Heart left ventricle (tissue), 16 donors: ENCODE measurements at regions not wholly inside any gene's neighbourhood (a gene's known extent, or its start where the extent isn't known, plus 50 kb on each side); places are given as distances from the start of the nearest gene placed in this dataset.
A peak's percentile ranks its signal among the peaks of the same experiment; 100 is the strongest.

Experiments used
- ATAC-seq, 4 donors: fragments of 200-7000 bp; cut with Tn5 transposase; one replicate each; pipeline ENCODE4 v1.9.1; 2020 to 2022; ENCODE audit warnings: moderate library complexity in 4 of 4, mild to moderate bottlenecking in 3 of 4, moderate number of reproducible peaks in 1 of 4
- DNase-seq, 5 donors: peaks; one replicate each; pipeline ENCODE4 v3.0.0-alpha.2; 2020
- H3K27ac ChIP-seq, 12 donors: fragments of 200-600 bp; sonication (generic) in 4 of 12; one replicate each; pipeline versions ENCODE4 v1.5.0 to v1.8.0; 2016 to 2022; ENCODE audit warnings: mild to moderate bottlenecking in 2 of 12
- H3K27me3 ChIP-seq, 9 donors: fragments of 200-600 bp; sonication (generic) in 2 of 9; one replicate each; pipeline versions ENCODE4 v1.5.1 to v1.8.0; 2016 to 2022; ENCODE audit warnings: mild to moderate bottlenecking in 3 of 9
- H3K36me3 ChIP-seq, 9 donors: fragments of 200-600 bp; sonication (generic) in 2 of 9; one replicate each; pipeline versions ENCODE4 v1.5.0 to v1.8.0; 2018 to 2022; ENCODE audit warnings: mild to moderate bottlenecking in 2 of 9
- H3K4me1 ChIP-seq, 12 donors: fragments of 200-600 bp; sonication (generic) in 4 of 12; one replicate each; pipeline versions ENCODE4 v1.5.0 to v1.8.0; 2016 to 2022; ENCODE audit warnings: mild to moderate bottlenecking in 3 of 12
- H3K4me3 ChIP-seq, 12 donors: fragments of 200-600 bp; sonication (generic) in 4 of 12; one replicate each; pipeline versions ENCODE4 v1.5.0 to v1.8.0; 2017 to 2022; ENCODE audit warnings: mild to moderate bottlenecking in 9 of 12, moderate library complexity in 4 of 12
- H3K9me3 ChIP-seq, 12 donors: fragments of 200-600 bp; sonication (generic) in 4 of 12; one replicate each; pipeline versions ENCODE4 v1.5.0 to v1.8.0; 2016 to 2022; ENCODE audit warnings: mild to moderate bottlenecking in 1 of 12
- POLR2A ChIP-seq, 2 donors: fragments of 450-650 bp; IDR thresholded peaks; one replicate each; pipeline ENCODE4 v1.6.1; 2017; ENCODE audit warnings: antibody characterized with exemption in 2 of 2, mild to moderate bottlenecking in 2 of 2, moderate library complexity in 2 of 2
- WGBS, 4 donors: extraction: QIAGEN DNeasy Blood & Tissue Kit in 2 of 4; methylation state at CpG; one replicate each; pipeline versions ENCODE4 v1.1.5 to v1.1.7; 2013 to 2018; 5-methylcytosine and 5-hydroxymethylcytosine counted together
- intact Hi-C, 10 donors: fragments of 100-400 bp; cut with DNase I; formaldehyde crosslinking; loops; one replicate each; pipeline versions ENCODE4 v1.11.1 to v1.14.2; 2022
- TF ChIP-seq, protein P1 (sequence below), 12 donors: fragments of 200-600 bp; sonication (generic) in 4 of 12; IDR thresholded peaks; one replicate each; pipeline versions ENCODE4 v1.5.0 to v1.8.0; 2018 to 2022; ENCODE audit warnings: antibody characterized with exemption in 12 of 12, mild to moderate bottlenecking in 5 of 12
- donor health status: ischemic (EF 13 %, LVEDD 7.1; RV severe dilation, severe dysfunction).
- donor health status: healthy with polysubstance abuse.
- donor health status: DM: no; HTN: yes; CAD: no.
- donor health status: DM: no; HTN: no; CAD: no.
- donor health status: ischemic (EF 25% LVEDD 6.9; RV normal size, moderate dysfunction).
- donor health status: ischemic (EF 25% LVEDD 5.7; RV mildly dilated, moderate dysfunction).
- donor health status: healthy.
- donor health status: DM: yes; HTN: yes; CAD: no.
- donor health status: ischemic (EF 35%, LVEDD 5.7; RV mildly dilated, moderate dysfunction).
- donor health status: nonischemic (EF 11% LVEDD 7.7; RV severe dilation, severe dysfunction).
- donor health status: DM: yes; HTN: yes; CAD: no.
- donor health status: PGD.
- donor health status: ischemic (EF 29% LVEDD 5.4; RV normal size, mild dysfunction).
- donor health status: nonischemic (EF 23%, LVEDD 6.1; RV moderate dilation, normal function).

DNA sequence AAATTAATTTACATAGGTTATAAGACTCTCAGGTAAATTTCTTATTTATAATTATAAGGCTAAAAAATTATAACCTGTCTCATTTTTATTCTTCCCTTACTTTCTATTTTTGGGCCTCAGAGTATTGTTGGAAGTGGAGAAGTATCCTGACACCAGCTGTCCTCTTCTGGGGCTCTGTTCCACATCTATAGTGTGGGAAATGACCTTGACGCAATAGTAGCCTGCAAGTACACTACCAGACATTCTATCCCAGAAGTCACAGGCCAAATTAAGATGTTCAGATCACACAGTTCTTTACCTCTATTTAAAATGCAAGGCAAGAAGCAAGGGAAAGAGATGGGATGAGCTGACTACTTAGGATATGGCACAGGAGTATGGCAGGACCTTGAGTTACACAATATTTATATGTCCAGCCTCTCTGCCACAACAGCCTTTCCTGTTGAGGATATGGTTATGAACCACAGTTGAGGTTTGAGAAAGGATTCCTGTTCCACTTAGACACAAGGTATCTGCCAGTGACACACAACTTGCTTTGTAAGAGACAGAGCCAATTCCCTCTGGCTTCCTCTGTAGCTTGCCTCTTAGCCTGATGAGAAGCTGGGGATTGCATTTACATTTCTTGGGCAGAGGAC, 158.0 kb upstream of the IL12A start:
- Histone ChIP-seq H3K9me3 (no peaks in the 10 kb centered on the region), H3K27me3 (no peaks in the 10 kb centered on the region), H3K27ac (peak overlapping the region in 11 of 12 donors; percentile 4 to 71 (median 51)), H3K36me3 (no peaks in the 10 kb centered on the region), H3K4me3 (no peak overlapping the region), H3K4me1 (peaks cover 0 to 44% (median 17%) of the 10 kb centered on the region in 12 donors)
- DNase-seq (no peak), ATAC-seq (peak; percentile 65 to 85 (median 74))
- 42 to 60% (median 48%) methylated on average over 1 of the region's 1 CpG for WGBS, 4 donors
- TF ChIP-seq, protein P1, sequence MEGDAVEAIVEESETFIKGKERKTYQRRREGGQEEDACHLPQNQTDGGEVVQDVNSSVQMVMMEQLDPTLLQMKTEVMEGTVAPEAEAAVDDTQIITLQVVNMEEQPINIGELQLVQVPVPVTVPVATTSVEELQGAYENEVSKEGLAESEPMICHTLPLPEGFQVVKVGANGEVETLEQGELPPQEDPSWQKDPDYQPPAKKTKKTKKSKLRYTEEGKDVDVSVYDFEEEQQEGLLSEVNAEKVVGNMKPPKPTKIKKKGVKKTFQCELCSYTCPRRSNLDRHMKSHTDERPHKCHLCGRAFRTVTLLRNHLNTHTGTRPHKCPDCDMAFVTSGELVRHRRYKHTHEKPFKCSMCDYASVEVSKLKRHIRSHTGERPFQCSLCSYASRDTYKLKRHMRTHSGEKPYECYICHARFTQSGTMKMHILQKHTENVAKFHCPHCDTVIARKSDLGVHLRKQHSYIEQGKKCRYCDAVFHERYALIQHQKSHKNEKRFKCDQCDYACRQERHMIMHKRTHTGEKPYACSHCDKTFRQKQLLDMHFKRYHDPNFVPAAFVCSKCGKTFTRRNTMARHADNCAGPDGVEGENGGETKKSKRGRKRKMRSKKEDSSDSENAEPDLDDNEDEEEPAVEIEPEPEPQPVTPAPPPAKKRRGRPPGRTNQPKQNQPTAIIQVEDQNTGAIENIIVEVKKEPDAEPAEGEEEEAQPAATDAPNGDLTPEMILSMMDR (IDR thresholded peaks at IDR 0.05), result no peak
- no peak for TF ChIP-seq POLR2A (IDR thresholded peaks at IDR 0.05)
- intact Hi-C loops, result loop anchor here in 4 of 10 donors (5.0 to 10.0 kb wide), 3 partner anchors 52 to 157 kb away; partner anchors contain the start of gene IL12A (in 1 of the 4)

DNA sequence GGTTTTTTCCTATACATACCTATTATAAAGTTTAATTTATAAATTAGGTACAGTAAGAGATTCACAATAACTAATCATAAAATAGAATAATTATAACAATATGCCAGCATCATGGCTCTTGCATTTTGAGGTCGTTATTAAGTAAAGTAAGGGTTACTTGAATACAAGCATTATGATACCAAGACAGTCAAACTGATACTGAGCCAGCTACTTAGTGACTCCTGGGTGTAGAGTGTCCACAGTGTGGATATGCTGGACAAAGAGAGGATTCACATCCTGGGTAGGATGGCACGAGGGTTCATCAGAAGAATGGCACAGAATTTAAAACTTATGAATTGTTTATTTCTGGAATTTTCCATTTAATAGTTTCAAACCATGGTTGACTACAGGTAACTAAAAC, 157.2 kb upstream of the IL12A start:
- DNase-seq (no peak), ATAC-seq (no peak)
- TF ChIP-seq, protein P1 (IDR thresholded peaks at IDR 0.05), result no peak
- no peak for TF ChIP-seq POLR2A (IDR thresholded peaks at IDR 0.05)
- intact Hi-C loops, result loop anchor here in 4 of 10 donors (5.0 to 10.0 kb wide), 3 partner anchors 51 to 156 kb away; partner anchors contain the start of gene IL12A (in 1 of the 4)
- no peaks in the 10 kb centered on the region for H3K9me3 ChIP-seq
- peaks cover 0 to 46% (median 22%) of the 10 kb centered on the region in 12 donors for H3K4me1 ChIP-seq
- no peaks in the 10 kb centered on the region for H3K27me3 ChIP-seq
- H3K4me3 ChIP-seq, result no peak overlapping the region
- no peaks in the 10 kb centered on the region for H3K36me3 ChIP-seq
- WGBS, 4 donors, result 86 to 96% (median 91%) methylated on average over 2 of the region's 2 CpGs
- H3K27ac ChIP-seq, result peak overlapping the region in 3 of 12 donors; percentile 12 to 61 (median 51)

DNA sequence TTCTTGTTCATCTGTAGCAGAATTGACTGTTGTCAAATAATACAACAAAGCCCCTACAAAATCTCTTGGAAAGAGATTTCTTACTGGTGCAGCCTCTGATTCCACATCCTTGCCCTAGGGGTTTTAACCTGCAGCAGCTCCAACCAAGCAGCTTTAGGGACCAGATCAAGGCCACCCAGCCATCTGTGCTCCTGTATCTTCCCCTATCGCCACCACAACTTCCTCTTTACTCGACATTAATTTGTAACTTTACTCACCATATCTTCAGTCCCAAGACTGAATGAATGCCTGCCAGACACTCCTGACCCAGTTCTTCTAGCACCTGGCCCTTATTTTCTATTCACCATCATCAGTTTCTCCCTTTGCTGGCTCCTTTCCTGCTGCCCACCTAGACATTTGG, 156.6 kb upstream of the IL12A start:
- DNase-seq, result no peak
- no peak for TF ChIP-seq POLR2A (IDR thresholded peaks at IDR 0.05)
- TF ChIP-seq, protein P1 (IDR thresholded peaks at IDR 0.05), result no peak
- no peak overlapping the region for H3K4me3 ChIP-seq
- ATAC-seq, result no peak
- intact Hi-C loops, result loop anchor here in 4 of 10 donors (5.0 to 10.0 kb wide), 3 partner anchors 50 to 155 kb away; partner anchors contain the start of gene IL12A (in 1 of the 4)
- no peaks in the 10 kb centered on the region for H3K36me3 ChIP-seq
- no peaks in the 10 kb centered on the region for H3K27me3 ChIP-seq
- 45 to 62% (median 50%) methylated on average over 2 of the region's 2 CpGs for WGBS, 4 donors
- H3K9me3 ChIP-seq, result no peaks in the 10 kb centered on the region
- H3K27ac ChIP-seq, result no peak overlapping the region
- H3K4me1 ChIP-seq, result peaks cover 0 to 52% (median 26%) of the 10 kb centered on the region in 12 donors

DNA sequence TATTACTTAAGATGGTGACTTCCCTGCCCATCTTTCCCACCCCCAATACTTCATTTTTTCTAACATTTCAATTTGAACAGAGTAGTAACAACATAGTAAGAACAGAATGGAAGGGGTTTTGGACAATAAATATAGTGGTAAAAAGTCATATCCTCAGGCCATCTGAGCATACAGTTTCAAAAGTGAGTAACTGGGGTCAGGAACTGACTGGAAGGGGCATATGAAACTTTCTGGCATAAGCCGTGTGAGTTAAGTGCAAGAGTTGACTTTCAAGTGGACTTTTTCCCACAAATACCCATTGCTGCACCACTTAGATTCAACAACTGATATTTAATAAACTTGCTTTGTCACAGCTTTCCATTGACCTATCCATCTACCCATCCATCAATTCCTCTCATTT, 153.5 kb upstream of the IL12A start:
- H3K4me1 ChIP-seq, result peaks cover 9 to 61% (median 37%) of the 10 kb centered on the region in 12 donors
- WGBS, 4 donors, result 84 to 96% (median 94%) methylated on average over 1 of the region's 1 CpG
- peak overlapping the region in 2 of 12 donors; percentile 7 to 84 for H3K27ac ChIP-seq
- intact Hi-C loops, result loop anchor here in 2 of 10 donors (5.0 to 10.0 kb wide), 2 partner anchors 50 to 52 kb away; no protein-coding TSS in a partner anchor
- no peaks in the 10 kb centered on the region for H3K9me3 ChIP-seq
- DNase-seq (no peak), ATAC-seq (no peak)
- no peaks in the 10 kb centered on the region for H3K36me3 ChIP-seq
- TF ChIP-seq, protein P1 (IDR thresholded peaks at IDR 0.05), result no peak
- no peak for TF ChIP-seq POLR2A (IDR thresholded peaks at IDR 0.05)
- no peaks in the 10 kb centered on the region for H3K27me3 ChIP-seq
- no peak overlapping the region for H3K4me3 ChIP-seq
